H1 (cell line): ENCODE measurements at regions not wholly inside any gene's neighbourhood (a gene's known extent, or its start where the extent isn't known, plus 50 kb on each side); places are given as distances from the start of the nearest gene placed in this dataset.

ENCODE experiments used
- CTCF ChIA-PET: fragments of 300-600 bp; sonication (Branson Sonifier 250); formaldehyde crosslinking; loops from one replicate; lab custom pipeline; 2021; ENCODE audit not compliant: partially characterized antibody; lab: Charles Lee
- POLR2A ChIA-PET: fragments of 300-600 bp; sonication (Branson Sonifier 250); formaldehyde crosslinking; loops from one replicate; lab custom pipeline; 2021; ENCODE audit warnings: inconsistent platforms; ENCODE audit not compliant: partially characterized antibody; lab: Charles Lee
- DNase-seq, 2 experiments: peaks; one replicate each; pipeline versions ENCODE4 v3.0.0 to v3.0.0-alpha.2; 2010 to 2022; ENCODE audit warnings: low spot score in 2 of 2, low read depth in 1 of 2, mixed read lengths in 1 of 2
- FAIRE-seq: peaks from 2 replicates; lab custom pipeline; 2011; peaks lifted over from hg19 to GRCh38; lab: Jason Lieb, UNC
- H2AFZ ChIP-seq: 2 replicates; pipeline ENCODE4 v1.8.1; 2012; ENCODE audit warnings: low read length, inconsistent platforms
- H2AK5ac ChIP-seq: 2 replicates; pipeline ENCODE4 v1.6.1; 2013; ENCODE audit warnings: low read depth, low read length
- H2BK120ac ChIP-seq: replicated peaks from 2 replicates; pipeline ENCODE3; 2013; ENCODE audit warnings: low read depth, low read length, inconsistent platforms
- H2BK12ac ChIP-seq: 2 replicates; pipeline ENCODE4 v1.6.1; 2013; ENCODE audit warnings: low read depth, low read length
- H2BK15ac ChIP-seq: 2 replicates; pipeline ENCODE4 v1.6.1; 2013; ENCODE audit warnings: low read length
- H2BK20ac ChIP-seq: 2 replicates; pipeline ENCODE4 v1.6.1; 2013; ENCODE audit warnings: low read length
- H2BK5ac ChIP-seq: 2 replicates; pipeline ENCODE4 v1.6.1; 2013; ENCODE audit warnings: low read depth, low read length
- H3K14ac ChIP-seq: 2 replicates; pipeline ENCODE4 v1.6.1; 2013; ENCODE audit warnings: inconsistent platforms; ENCODE audit not compliant: insufficient read length
- H3K18ac ChIP-seq: 2 replicates; pipeline ENCODE4 v1.6.1; 2013; ENCODE audit warnings: low read length; ENCODE audit errors: extremely low read depth
- H3K23ac ChIP-seq: 2 replicates; pipeline ENCODE4 v1.6.1; 2013; ENCODE audit warnings: inconsistent platforms; ENCODE audit not compliant: insufficient read length
- H3K23me2 ChIP-seq: 2 replicates; pipeline ENCODE4 v1.6.1; 2013; ENCODE audit warnings: low read depth, low read length
- H3K27ac ChIP-seq: 2 replicates; pipeline ENCODE4 v1.6.1; 2011; ENCODE audit warnings: low read depth, low read length, inconsistent platforms
- H3K27me3 ChIP-seq, 4 experiments: replicated peaks in 1 of 4; 1 replicate in 1 of 4; 2 replicates in 3 of 4; pipeline versions ENCODE4 v1.6.1 to v1.8.1; 2011 to 2013; ENCODE audit warnings: low read length in 3 of 4, mild to moderate bottlenecking in 3 of 4, inconsistent platforms in 2 of 4, mixed read lengths in 2 of 4, moderate library complexity in 1 of 4; ENCODE audit not compliant: control insufficient read depth in 3 of 4, insufficient read depth in 3 of 4; ENCODE audit errors: extremely low read depth in 1 of 4
- H3K36me3 ChIP-seq, 4 experiments: 2 replicates each; pipeline versions ENCODE4 v1.6.1 to v1.8.1; 2011 to 2013; ENCODE audit warnings: mild to moderate bottlenecking in 4 of 4, low read length in 3 of 4, moderate library complexity in 2 of 4, control low read depth in 1 of 4, inconsistent platforms in 1 of 4; ENCODE audit not compliant: insufficient read depth in 4 of 4, control insufficient read depth in 2 of 4
- H3K4ac ChIP-seq: replicated peaks from 2 replicates; pipeline ENCODE3; 2013; ENCODE audit warnings: low read length, low read depth, mixed read lengths, inconsistent platforms; ENCODE audit not compliant: insufficient read length
- H3K4me1 ChIP-seq, 4 experiments: replicated peaks in 1 of 4; 1 replicate in 1 of 4; 2 replicates in 3 of 4; pipeline versions ENCODE4 v1.6.1 to v1.8.1; 2011 to 2013; ENCODE audit warnings: low read length in 3 of 4, inconsistent platforms in 2 of 4, mixed read lengths in 1 of 4; ENCODE audit not compliant: insufficient read depth in 4 of 4, control insufficient read depth in 3 of 4
- H3K4me2 ChIP-seq, 2 experiments: 2 replicates each; pipeline versions ENCODE4 v1.6.1 to v1.8.1; 2011 to 2013; ENCODE audit warnings: low read depth in 2 of 2, low read length in 2 of 2, control low read depth in 1 of 2, inconsistent platforms in 1 of 2, mild to moderate bottlenecking in 1 of 2; ENCODE audit not compliant: insufficient read depth in 1 of 2
- H3K4me3 ChIP-seq, 4 experiments: fragments of 200-600, 300-600 bp in 1 of 4; sonication (generic), shearing (Covaris generic), sonication (Bioruptor Twin) in 1 of 4; 2 replicates each; pipeline versions ENCODE4 v1.5.1 to v1.8.1; 2011 to 2016; ENCODE audit warnings: low read length in 4 of 4, low read depth in 3 of 4, control low read depth in 2 of 4, inconsistent platforms in 2 of 4, mild to moderate bottlenecking in 2 of 4, mixed read lengths in 1 of 4, moderate library complexity in 1 of 4; ENCODE audit not compliant: insufficient read depth in 2 of 4; ENCODE audit errors: extremely low read depth in 1 of 4
- H3K56ac ChIP-seq: replicated peaks from 2 replicates; pipeline ENCODE3; 2013; ENCODE audit warnings: low read depth, mild to moderate bottlenecking, mixed read lengths, low read length, inconsistent platforms; ENCODE audit not compliant: insufficient read length
- H3K79me1 ChIP-seq: 2 replicates; pipeline ENCODE4 v1.6.1; 2013; ENCODE audit warnings: low read depth, low read length, control low read depth
- H3K79me2 ChIP-seq, 2 experiments: 2 replicates each; pipeline versions ENCODE4 v1.6.1 to v1.8.1; 2012 to 2013; ENCODE audit warnings: low read length in 2 of 2, mild to moderate bottlenecking in 2 of 2, inconsistent platforms in 1 of 2; ENCODE audit not compliant: insufficient read depth in 2 of 2, control insufficient read depth in 1 of 2
- H3K9ac ChIP-seq, 4 experiments: replicated peaks in 1 of 4; 1 replicate in 1 of 4; 2 replicates in 3 of 4; pipeline versions ENCODE4 v1.6.1 to v1.8.1; 2011 to 2013; ENCODE audit warnings: low read depth in 3 of 4, low read length in 3 of 4, control low read depth in 2 of 4, mild to moderate bottlenecking in 2 of 4, moderate library complexity in 2 of 4, inconsistent platforms in 1 of 4; ENCODE audit errors: extremely low read depth in 1 of 4
- H3K9me3 ChIP-seq, 2 experiments: 2 replicates each; pipeline versions ENCODE4 v1.6.1 to v1.8.1; 2012 to 2013; ENCODE audit warnings: mild to moderate bottlenecking in 2 of 2, moderate library complexity in 2 of 2, control low read depth in 1 of 2, inconsistent platforms in 1 of 2, low read depth in 1 of 2, low read length in 1 of 2, mixed read lengths in 1 of 2; ENCODE audit not compliant: insufficient read depth in 2 of 2
- H4K20me1 ChIP-seq, 2 experiments: replicated peaks in 1 of 2; 2 replicates each; pipeline versions ENCODE3 to v1.8.1; 2011 to 2013; ENCODE audit warnings: inconsistent platforms in 2 of 2, low read length in 2 of 2, mild to moderate bottlenecking in 1 of 2; ENCODE audit not compliant: insufficient read depth in 2 of 2, control insufficient read depth in 1 of 2
- H4K5ac ChIP-seq: 2 replicates; pipeline ENCODE4 v1.6.1; 2013; ENCODE audit warnings: low read length, low read depth, mixed read lengths, inconsistent platforms; ENCODE audit not compliant: insufficient read length
- H4K8ac ChIP-seq: 2 replicates; pipeline ENCODE4 v1.8.0; 2013; ENCODE audit warnings: mild to moderate bottlenecking, moderate library complexity, low read length, inconsistent platforms; ENCODE audit not compliant: insufficient read depth; ENCODE audit errors: extremely low read depth
- H4K91ac ChIP-seq: replicated peaks from 2 replicates; pipeline ENCODE3; 2013; ENCODE audit warnings: low read length, mixed read lengths, inconsistent platforms; ENCODE audit not compliant: insufficient read length
- BCL11A ChIP-seq, 2 experiments: IDR thresholded peaks; one replicate each; pipeline ENCODE4 v1.6.1; 2011; ENCODE audit warnings: low read depth in 2 of 2, low read length in 2 of 2, mild to moderate bottlenecking in 2 of 2
- CBX5 ChIP-seq: fragments of 300-800, 300-1000 bp; sonication (generic); IDR thresholded peaks from 2 replicates; pipeline ENCODE4 v1.7.1; 2016; ENCODE audit warnings: antibody characterized with exemption, low read length, low read depth
- CBX8 ChIP-seq: fragments of 300-800, 300-1000 bp; sonication (generic); IDR thresholded peaks from 2 replicates; pipeline ENCODE4 v1.7.1; 2016; ENCODE audit warnings: low read depth, low read length, borderline replicate concordance
- CTBP2 ChIP-seq: IDR thresholded peaks from 2 replicates; pipeline ENCODE4 v1.7.0; 2011; ENCODE audit warnings: borderline replicate concordance, mild to moderate bottlenecking, moderate library complexity, mixed read lengths, low read length; ENCODE audit not compliant: insufficient read depth, insufficient read length
- HDAC6 ChIP-seq: IDR thresholded peaks from one replicate; pipeline ENCODE4 v1.7.1; 2012; ENCODE audit warnings: low read depth, mild to moderate bottlenecking, inconsistent platforms, low read length, moderate library complexity
- KDM5A ChIP-seq: fragments of 200-600 bp; IDR thresholded peaks from 2 replicates; pipeline ENCODE4 v1.7.1; 2012; ENCODE audit warnings: mild to moderate bottlenecking, low read length, inconsistent platforms, mixed read lengths
- NRF1 ChIP-seq: IDR thresholded peaks from 2 replicates; pipeline ENCODE4 v1.6.1; 2011; ENCODE audit warnings: mild to moderate bottlenecking, low read depth, low read length, improper control_type of control experiment
- PHF8 ChIP-seq: fragments of 200-600 bp; sonication (generic); conservative IDR thresholded peaks from 2 replicates; pipeline ENCODE4 v1.7.1; 2012; ENCODE audit warnings: low read depth, mild to moderate bottlenecking, inconsistent platforms, low read length, moderate library complexity
- SIRT6 ChIP-seq: IDR thresholded peaks from one replicate; pipeline ENCODE4 v1.7.1; 2012; ENCODE audit warnings: low read length, inconsistent platforms
- SUZ12 ChIP-seq: fragments of 200-600 bp; sonication (generic); IDR thresholded peaks from 2 replicates; pipeline ENCODE4 v1.6.1; 2012; ENCODE audit warnings: mild to moderate bottlenecking, inconsistent platforms, low read length, moderate library complexity, mixed read lengths
- TAF1 ChIP-seq: IDR thresholded peaks from 2 replicates; pipeline ENCODE4 v1.6.1; 2011; ENCODE audit warnings: mild to moderate bottlenecking, low read depth, low read length
- TBP ChIP-seq: IDR thresholded peaks from 2 replicates; pipeline ENCODE4 v1.6.1; 2011; ENCODE audit warnings: low read depth, low read length, improper control_type of control experiment
- WGBS, 2 experiments: shearing (Covaris generic) in 1 of 2; methylation state at CpG; one replicate each; pipeline versions ENCODE4 v1.1.6 to v1.1.7; 2013 to 2015; ENCODE audit warnings: low lambda C conversion rate in 2 of 2, mixed read lengths in 2 of 2, inconsistent platforms in 1 of 2, low coverage in 1 of 2, missing lambda C conversion rate in 1 of 2; ENCODE audit not compliant: insufficient replicate concordance in 2 of 2, insufficient coverage in 1 of 2, insufficient read length in 1 of 2; ENCODE audit errors: extremely low coverage in 1 of 2, missing lambda C conversion rate in 1 of 2; 5-methylcytosine and 5-hydroxymethylcytosine counted together

DNA sequence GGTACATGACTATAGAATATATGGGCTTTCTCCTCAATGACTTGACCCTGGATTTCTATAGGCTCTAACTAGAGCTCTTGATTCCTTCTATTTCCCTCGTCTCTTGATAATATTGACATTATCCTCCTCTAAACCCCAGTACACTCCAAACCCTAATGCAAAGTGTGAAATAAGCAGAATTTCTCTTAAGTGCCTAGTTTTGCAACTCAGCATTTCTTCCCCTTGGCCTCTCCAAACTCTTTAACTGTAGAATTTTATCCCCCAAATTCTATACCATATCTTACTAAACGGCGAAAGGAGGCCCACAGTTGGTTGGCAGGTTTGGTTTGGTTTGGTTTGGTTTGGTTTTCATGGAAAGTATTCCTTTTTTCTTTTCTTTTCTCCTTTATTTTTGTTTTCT is 498.7 kb downstream of the CCER1 start:
- H3K4me2 ChIP-seq = no peak overlapping the region
- DNase-seq (no peak), FAIRE-seq (no peak)
- H3K27ac ChIP-seq = no peak overlapping the region
- no peaks in the 10 kb centered on the region for H3K36me3 ChIP-seq
- H3K79me1 ChIP-seq = no peaks in the 10 kb centered on the region
- H2AK5ac ChIP-seq = no peak overlapping the region
- H4K8ac ChIP-seq = no peak overlapping the region
- WGBS, 2 experiments = 94% methylated on average over 3 of the region's 3 CpGs; no CpG with 5 or more reads in 1 of the 2 experiments
- H3K18ac ChIP-seq = no peak overlapping the region
- ChIA-PET POLR2A (no interaction called here), CTCF (no interaction called here)
- H2BK12ac ChIP-seq = no peak overlapping the region
- H3K4ac ChIP-seq = no peak overlapping the region
- no peaks in the 10 kb centered on the region for H3K27me3 ChIP-seq
- H3K23ac ChIP-seq = no peak overlapping the region
- H3K4me3 ChIP-seq = no peak overlapping the region
- H3K9ac ChIP-seq = no peak overlapping the region
- no peak for TF ChIP-seq TBP
- TF ChIP-seq SIRT6 = no peak
- TF ChIP-seq HDAC6 = no peak
- no peak for TF ChIP-seq SUZ12
- TF ChIP-seq BCL11A (IDR thresholded peaks at IDR 0.05; ENCODE audit: low read depth in 2 of 2, low read length in 2 of 2) = no peak
- no peak for TF ChIP-seq CBX8
- no peak for TF ChIP-seq NRF1
- TF ChIP-seq CBX5 = no peak
- TF ChIP-seq PHF8 = no peak
- TF ChIP-seq CTBP2 = no peak
- TF ChIP-seq TAF1 = no peak
- no peak for TF ChIP-seq KDM5A
- no peak overlapping the region for H2BK5ac ChIP-seq
- H3K14ac ChIP-seq = no peak overlapping the region
- H2AFZ ChIP-seq = no peak overlapping the region
- H3K56ac ChIP-seq = no peak overlapping the region
- no peak overlapping the region for H2BK20ac ChIP-seq
- H3K9me3 ChIP-seq = no peaks in the 10 kb centered on the region
- H3K23me2 ChIP-seq = no peaks in the 10 kb centered on the region
- no peak overlapping the region for H2BK15ac ChIP-seq
- H3K4me1 ChIP-seq = no peaks in the 10 kb centered on the region
- H4K91ac ChIP-seq = no peak overlapping the region
- no peaks in the 10 kb centered on the region for H4K20me1 ChIP-seq
- no peak overlapping the region for H2BK120ac ChIP-seq
- no peak overlapping the region for H4K5ac ChIP-seq
- H3K79me2 ChIP-seq = no peaks in the 10 kb centered on the region
